Small intestine (tissue), 7 donors: ENCODE measurements at regions not wholly inside any gene's neighbourhood (a gene's known extent, or its start where the extent isn't known, plus 50 kb on each side); places are given as distances from the start of the nearest gene placed in this dataset.

Experiments used
- DNase-seq, 2 donors: peaks; one replicate each; pipeline versions ENCODE4 v3.0.0 to v3.0.0-alpha.2; 2013
- FAIRE-seq: peaks from 2 replicates; lab custom pipeline; 2012; peaks lifted over from hg19 to GRCh38; lab: Jason Lieb, UNC
- H3K27ac ChIP-seq, 3 donors: one replicate each; pipeline ENCODE4 v1.5.1; 2013; ENCODE audit warnings: low read length in 2 of 3, mild to moderate bottlenecking in 2 of 3, control low read depth in 1 of 3, inconsistent platforms in 1 of 3, low read depth in 1 of 3, moderate library complexity in 1 of 3
- H3K27me3 ChIP-seq, 3 donors: one replicate each; pipeline ENCODE4 v1.6.1; 2013; ENCODE audit warnings: low read length in 3 of 3, inconsistent platforms in 1 of 3; ENCODE audit not compliant: control insufficient read depth in 3 of 3, insufficient read depth in 3 of 3
- H3K36me3 ChIP-seq, 3 donors: one replicate each; pipeline ENCODE4 v1.6.1; 2013; ENCODE audit warnings: low read length in 3 of 3, inconsistent platforms in 1 of 3, low read depth in 1 of 3, mild to moderate bottlenecking in 1 of 3, moderate library complexity in 1 of 3; ENCODE audit not compliant: control insufficient read depth in 3 of 3, insufficient read depth in 2 of 3
- H3K4me1 ChIP-seq, 3 donors: one replicate each; pipeline ENCODE4 v1.6.1; 2013; ENCODE audit warnings: low read length in 2 of 3, inconsistent platforms in 1 of 3, low read depth in 1 of 3, mild to moderate bottlenecking in 1 of 3, moderate library complexity in 1 of 3; ENCODE audit not compliant: control insufficient read depth in 3 of 3, insufficient read depth in 2 of 3
- H3K4me3 ChIP-seq, 3 donors: one replicate each; pipeline ENCODE4 v1.5.1; 2013; ENCODE audit warnings: low read length in 3 of 3, control low read depth in 1 of 3, inconsistent platforms in 1 of 3, low read depth in 1 of 3, mild to moderate bottlenecking in 1 of 3, moderate library complexity in 1 of 3
- H3K9me3 ChIP-seq, 2 donors: one replicate each; pipeline ENCODE4 v1.6.1; 2013; ENCODE audit warnings: low read depth in 1 of 2, low read length in 1 of 2; ENCODE audit not compliant: control insufficient read depth in 2 of 2, insufficient read depth in 1 of 2
- WGBS, 3 donors: extraction: QIAGEN DNeasy Blood & Tissue Kit; methylation state at CpG; one replicate each; pipeline ENCODE4 v1.1.7; 2013; 5-methylcytosine and 5-hydroxymethylcytosine counted together
- donor health status: healthy with polysubstance abuse.
- donor health status: control.
- donor health status: control.
- donor health status: Bipolar disorder and iron deficiency.
- donor health status: healthy.

DNA sequence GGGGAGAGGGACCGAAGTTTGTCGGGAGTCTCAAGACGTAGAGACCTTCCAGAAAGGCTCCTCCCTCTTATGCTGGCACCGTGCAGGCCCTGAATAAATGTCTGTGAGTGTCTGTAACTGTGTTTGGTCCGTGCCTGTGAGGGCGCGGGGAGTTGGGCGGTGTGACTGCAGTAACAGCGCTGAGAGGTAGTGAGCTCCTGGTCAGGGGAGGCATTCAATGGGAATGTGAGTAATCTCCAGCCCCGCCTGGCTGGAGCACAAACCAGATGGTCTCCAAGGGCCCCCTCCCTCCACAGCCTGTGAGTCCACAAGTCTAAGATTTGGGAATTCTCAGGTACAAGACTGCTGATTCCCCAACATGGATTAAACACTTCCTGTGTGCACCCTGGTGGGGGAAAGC is 100.0 kb downstream of the HMX1 start:
- 71 to 75% (median 75%) methylated on average over 10 of the region's 10 CpGs for WGBS, 3 donors
- no peak for FAIRE-seq
- no peaks in the 10 kb centered on the region for H3K9me3 ChIP-seq
- H3K36me3 ChIP-seq = no peaks in the 10 kb centered on the region
- H3K4me3 ChIP-seq = no peak overlapping the region
- no peak for DNase-seq
- H3K27ac ChIP-seq = no peak overlapping the region
- H3K4me1 ChIP-seq = no peaks in the 10 kb centered on the region
- no peaks in the 10 kb centered on the region for H3K27me3 ChIP-seq

DNA sequence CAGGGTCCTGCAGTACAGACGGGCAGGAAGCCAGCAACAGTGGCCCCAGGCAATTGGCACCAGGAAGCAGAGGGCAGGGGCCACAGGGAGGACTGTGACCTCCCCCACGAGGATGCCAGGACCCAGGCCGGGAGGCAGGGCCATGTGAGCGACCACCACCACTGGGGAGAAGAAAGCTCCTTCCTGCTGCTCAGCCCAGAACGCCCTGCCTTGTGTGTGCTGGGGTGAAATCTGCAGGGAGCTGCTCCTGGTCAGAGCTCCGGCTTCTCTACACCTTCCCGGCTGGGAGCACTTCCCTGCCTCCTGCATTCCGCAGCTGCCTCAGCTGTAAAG is 100.4 kb downstream of the HMX1 start:
- H3K36me3 ChIP-seq = no peaks in the 10 kb centered on the region
- no peaks in the 10 kb centered on the region for H3K9me3 ChIP-seq
- H3K27ac ChIP-seq = no peak overlapping the region
- 45 to 57% (median 47%) methylated on average over 8 of the region's 8 CpGs for WGBS, 3 donors
- H3K27me3 ChIP-seq = no peaks in the 10 kb centered on the region
- no peak for FAIRE-seq
- H3K4me1 ChIP-seq = no peaks in the 10 kb centered on the region
- DNase-seq = no peak
- H3K4me3 ChIP-seq = no peak overlapping the region

DNA sequence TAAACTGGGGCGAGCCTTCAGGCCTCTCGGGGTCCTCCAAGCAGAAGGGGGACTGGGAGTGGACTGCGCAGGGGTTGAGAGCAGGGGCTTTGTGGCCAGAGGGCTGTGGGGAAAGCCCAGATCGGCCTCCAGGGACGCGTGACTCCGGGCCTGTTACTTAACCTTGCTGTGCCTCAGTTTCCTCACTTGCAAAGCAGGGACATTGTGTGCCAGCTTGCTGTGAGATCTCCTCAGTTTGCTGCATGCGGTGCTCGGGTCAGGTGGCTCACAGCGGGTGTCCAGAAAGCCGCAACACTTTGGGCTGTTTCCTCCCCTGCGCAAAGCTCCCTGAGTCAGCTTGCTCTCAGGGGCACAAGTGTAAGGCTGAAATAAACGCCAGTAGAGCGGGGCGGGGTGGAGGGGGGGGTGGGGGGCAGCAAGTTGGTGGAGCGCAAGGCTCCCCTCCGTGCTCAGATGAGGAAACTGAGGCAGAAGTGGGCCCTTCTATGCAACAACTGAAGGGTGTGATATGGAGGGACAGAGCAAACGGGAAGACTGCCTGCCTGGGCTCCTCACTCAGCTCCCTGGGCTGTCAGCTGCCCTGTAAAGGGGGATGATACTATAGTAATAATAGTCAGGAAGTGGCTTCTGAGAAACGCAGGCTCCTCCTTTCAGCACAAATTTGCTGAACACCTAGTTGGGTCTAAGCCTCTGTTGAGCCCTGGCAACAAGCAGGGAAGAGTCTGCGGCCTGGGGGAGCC is 101.0 kb downstream of the HMX1 start:
- FAIRE-seq (no peak), DNase-seq (no peak)
- no peaks in the 10 kb centered on the region for H3K36me3 ChIP-seq
- WGBS, 3 donors = 69 to 84% (median 73%) methylated on average over 20 of the region's 20 CpGs
- no peaks in the 10 kb centered on the region for H3K27me3 ChIP-seq
- H3K9me3 ChIP-seq = no peaks in the 10 kb centered on the region
- no peak overlapping the region for H3K4me3 ChIP-seq
- no peak overlapping the region for H3K27ac ChIP-seq
- H3K4me1 ChIP-seq = no peaks in the 10 kb centered on the region

DNA sequence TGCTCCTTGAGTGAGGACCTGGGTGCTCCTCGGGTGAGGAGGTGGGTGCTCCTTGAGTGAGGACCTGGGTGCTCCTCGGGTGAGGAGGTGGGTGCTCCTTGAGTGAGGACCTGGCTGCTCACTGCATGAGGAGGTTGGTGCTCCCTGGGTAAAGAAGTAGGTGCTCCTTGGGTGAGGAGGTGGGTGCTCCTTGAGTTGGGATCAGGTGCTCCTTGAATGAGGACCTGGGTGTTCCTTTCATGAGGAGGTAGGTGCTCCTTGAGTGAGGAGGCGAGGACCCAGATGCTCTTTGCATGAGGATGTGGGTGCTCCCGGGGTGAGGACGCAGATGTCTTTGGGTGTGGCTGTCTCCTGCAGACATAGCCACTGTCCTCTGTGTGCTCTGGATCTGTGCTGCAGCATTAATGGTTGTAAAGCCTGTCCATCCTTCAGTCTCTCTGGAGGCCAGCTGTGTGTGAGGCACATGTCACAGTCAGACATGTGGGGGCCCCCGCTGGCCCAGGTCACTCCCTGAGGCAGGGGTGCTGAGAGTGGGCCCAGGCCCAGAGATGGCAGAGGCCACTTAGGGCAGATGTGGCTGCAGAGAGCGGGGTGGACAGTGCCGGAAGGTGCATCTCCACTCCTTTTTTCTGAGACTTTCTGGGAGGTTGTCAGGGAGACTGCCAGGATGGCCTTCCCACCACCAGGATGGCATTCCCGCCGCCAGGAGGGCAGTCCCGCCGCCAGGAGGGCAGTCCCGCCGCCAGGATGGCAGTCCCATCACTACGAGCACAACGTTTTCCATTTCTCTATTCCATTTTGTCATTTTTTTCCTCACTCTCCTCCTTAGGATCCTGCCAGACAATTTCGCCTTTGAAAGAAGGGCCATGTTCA is 101.8 kb downstream of the HMX1 start:
- no peak overlapping the region for H3K4me3 ChIP-seq
- H3K27ac ChIP-seq = no peak overlapping the region
- no peaks in the 10 kb centered on the region for H3K27me3 ChIP-seq
- WGBS, 3 donors = 81 to 86% (median 81%) methylated on average over 17 of the region's 17 CpGs
- DNase-seq (no peak), FAIRE-seq (no peak)
- no peaks in the 10 kb centered on the region for H3K9me3 ChIP-seq
- no peaks in the 10 kb centered on the region for H3K4me1 ChIP-seq
- no peaks in the 10 kb centered on the region for H3K36me3 ChIP-seq

DNA sequence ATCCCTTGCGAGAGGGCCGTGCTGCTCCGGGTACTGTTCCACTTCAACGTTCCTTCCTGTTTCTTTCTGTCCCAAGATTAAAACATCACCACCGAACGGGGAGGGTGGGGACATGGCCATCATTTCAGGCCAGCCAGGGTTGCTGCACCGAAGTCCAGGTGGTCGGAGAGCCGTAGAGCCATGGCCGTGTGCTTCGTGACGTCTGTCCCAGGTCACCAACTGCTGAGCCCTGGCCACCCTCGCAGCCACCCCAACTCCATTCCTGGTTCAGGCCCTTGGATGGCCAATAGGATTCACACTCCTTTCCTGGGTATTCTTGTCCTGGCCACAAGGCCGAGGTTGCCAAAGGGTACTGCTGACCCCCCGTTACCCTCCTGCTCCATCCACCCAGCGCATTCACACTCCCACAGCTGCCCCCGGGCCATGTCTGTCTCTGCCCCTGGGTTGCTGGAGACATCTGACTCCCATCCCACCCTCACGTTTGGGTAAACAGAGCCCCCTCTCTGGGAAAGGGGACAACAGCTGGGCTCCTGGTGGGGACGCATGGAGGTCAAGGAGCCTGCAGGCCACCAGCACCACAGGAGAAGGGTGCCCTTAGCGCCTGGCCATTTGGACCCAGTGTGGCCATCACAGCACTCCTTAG is 103.2 kb downstream of the HMX1 start:
- Histone ChIP-seq H3K27me3 (no peaks in the 10 kb centered on the region), H3K9me3 (no peaks in the 10 kb centered on the region), H3K4me3 (no peak overlapping the region), H3K4me1 (no peaks in the 10 kb centered on the region), H3K36me3 (no peaks in the 10 kb centered on the region), H3K27ac (no peak overlapping the region)
- DNase-seq (no peak), FAIRE-seq (no peak)
- 89 to 93% (median 92%) methylated on average over 19 to 20 of the region's 20 CpGs for WGBS, 3 donors

DNA sequence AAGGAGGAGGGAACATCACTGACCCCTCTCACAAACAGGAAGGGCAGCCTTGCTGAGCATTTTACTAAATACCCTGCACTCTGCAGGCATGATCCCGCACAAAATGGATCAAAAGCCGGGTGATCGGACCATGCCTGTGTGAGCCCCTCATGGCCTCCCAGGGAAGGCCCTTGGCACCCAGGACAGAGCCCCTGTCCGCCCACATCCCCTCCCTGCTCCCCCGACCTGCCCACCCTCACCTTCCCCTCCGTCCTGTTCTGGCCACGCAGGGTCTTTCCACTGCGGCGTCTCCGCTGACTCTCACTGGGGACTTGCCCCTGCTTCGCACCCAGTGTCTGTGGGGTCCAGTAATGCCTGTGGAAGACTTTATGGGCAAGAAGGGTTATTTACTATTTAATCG is 105.0 kb downstream of the HMX1 start:
- no peak for DNase-seq
- no peaks in the 10 kb centered on the region for H3K27me3 ChIP-seq
- no peaks in the 10 kb centered on the region for H3K4me1 ChIP-seq
- no peak overlapping the region for H3K4me3 ChIP-seq
- no peaks in the 10 kb centered on the region for H3K36me3 ChIP-seq
- no peaks in the 10 kb centered on the region for H3K9me3 ChIP-seq
- FAIRE-seq = no peak
- 85 to 91% (median 88%) methylated on average over 12 of the region's 12 CpGs for WGBS, 3 donors
- no peak overlapping the region for H3K27ac ChIP-seq

DNA sequence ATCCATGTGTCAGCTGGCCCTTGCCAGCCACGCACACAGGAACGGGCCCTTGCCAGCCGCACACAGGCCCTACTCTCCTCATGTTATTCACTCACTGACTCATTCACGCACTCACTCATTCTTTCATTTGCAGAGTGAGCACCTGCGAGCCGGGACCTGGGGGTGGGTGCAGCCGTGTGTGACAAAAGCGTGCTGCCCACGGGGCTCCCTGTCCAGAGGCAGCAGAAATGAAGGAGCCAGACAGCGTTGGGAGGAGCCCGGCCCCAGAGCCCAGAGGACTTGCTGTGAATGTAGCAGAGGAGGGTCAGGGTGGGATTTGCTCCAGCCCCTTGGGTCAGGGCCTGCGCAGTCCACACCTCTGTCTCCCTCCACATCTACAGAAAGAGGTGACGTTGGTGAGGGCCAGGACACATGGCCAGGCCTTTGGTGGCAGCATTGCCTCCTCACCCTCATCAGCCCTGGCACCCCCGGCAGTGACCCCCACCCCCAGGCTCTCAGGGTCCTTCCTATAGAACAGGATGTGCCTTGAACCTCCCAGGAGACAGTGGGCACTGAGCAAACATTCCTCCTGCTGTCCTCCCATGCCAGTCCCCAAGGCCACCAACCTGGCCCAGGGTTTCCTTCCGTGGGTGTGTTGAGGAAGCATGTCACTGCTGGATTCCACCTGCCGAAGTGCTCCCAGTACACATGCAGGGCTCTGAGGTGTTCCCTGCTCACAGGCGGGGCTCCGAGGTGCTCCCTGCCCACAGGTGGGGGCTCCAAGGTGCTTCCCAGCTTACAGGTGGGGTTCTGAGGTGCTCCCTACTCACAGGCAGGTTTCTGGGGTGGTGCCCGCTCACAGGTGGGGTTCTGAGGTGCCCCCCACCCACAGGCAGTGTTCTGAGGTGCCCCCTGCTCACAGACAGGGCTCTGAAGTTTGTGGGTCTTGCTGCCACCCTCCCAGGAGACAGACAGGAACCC is 105.7 kb downstream of the HMX1 start:
- WGBS, 3 donors = 72 to 80% (median 76%) methylated on average over 19 of the region's 19 CpGs
- H3K4me3 ChIP-seq = no peak overlapping the region
- no peaks in the 10 kb centered on the region for H3K4me1 ChIP-seq
- no peak overlapping the region for H3K27ac ChIP-seq
- DNase-seq = no peak
- no peak for FAIRE-seq
- no peaks in the 10 kb centered on the region for H3K36me3 ChIP-seq
- peaks cover 0 to 2% (median 0%) of the 10 kb centered on the region in 3 donors for H3K27me3 ChIP-seq
- H3K9me3 ChIP-seq = no peaks in the 10 kb centered on the region

DNA sequence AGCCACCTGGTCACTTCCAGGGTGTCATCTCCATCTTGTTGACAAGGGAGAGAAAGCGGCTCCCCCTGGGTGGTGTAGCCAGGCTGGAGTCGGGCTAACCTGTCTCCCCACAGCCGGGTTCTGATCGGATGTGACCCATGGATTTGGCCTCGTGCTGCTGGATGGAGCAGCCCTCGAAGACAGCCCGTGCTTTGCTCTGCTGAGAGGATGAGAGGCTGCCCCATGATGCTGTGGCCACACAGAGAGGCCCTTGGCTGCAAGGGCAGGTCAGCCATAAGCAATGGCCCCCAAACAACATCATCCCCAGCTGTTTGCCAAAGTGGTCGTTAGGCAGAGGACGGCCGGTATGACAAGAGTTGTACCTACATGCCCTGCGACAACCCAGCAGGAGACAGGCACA is 106.6 kb downstream of the HMX1 start:
- FAIRE-seq (no peak), DNase-seq (no peak)
- no peak overlapping the region for H3K27ac ChIP-seq
- H3K4me3 ChIP-seq = no peak overlapping the region
- no peaks in the 10 kb centered on the region for H3K4me1 ChIP-seq
- H3K27me3 ChIP-seq = peaks cover 0 to 2% (median 0%) of the 10 kb centered on the region in 3 donors
- no peaks in the 10 kb centered on the region for H3K36me3 ChIP-seq
- H3K9me3 ChIP-seq = no peaks in the 10 kb centered on the region
- WGBS, 3 donors = 80 to 84% (median 80%) methylated on average over 11 of the region's 11 CpGs
